Right lobe of liver (tissue), 4 donors: ENCODE measurements at regions not wholly inside any gene's neighbourhood (a gene's known extent, or its start where the extent isn't known, plus 50 kb on each side); places are given as distances from the start of the nearest gene placed in this dataset.

Source experiments
- POLR2A ChIP-seq: fragments of 450-650 bp; IDR thresholded peaks from one replicate; pipeline ENCODE4 v1.6.1; 2017; ENCODE audit warnings: antibody characterized with exemption, mild to moderate bottlenecking
- TF ChIP-seq, protein P1 (sequence below), 4 donors: fragments of 200-600 bp in 3 of 4; fragments of 450-650 bp in 1 of 4; IDR thresholded peaks; one replicate each; pipeline versions ENCODE4 v1.5.1 to v1.8.0; 2016 to 2022; ENCODE audit warnings: antibody characterized with exemption in 4 of 4, mild to moderate bottlenecking in 2 of 4
- donor health status: DM: no; HTN: no; CAD: no.
- donor health status: DM: no; HTN: no; CAD: no.
- donor health status: DM: no; HTN: yes; CAD: no.

DNA sequence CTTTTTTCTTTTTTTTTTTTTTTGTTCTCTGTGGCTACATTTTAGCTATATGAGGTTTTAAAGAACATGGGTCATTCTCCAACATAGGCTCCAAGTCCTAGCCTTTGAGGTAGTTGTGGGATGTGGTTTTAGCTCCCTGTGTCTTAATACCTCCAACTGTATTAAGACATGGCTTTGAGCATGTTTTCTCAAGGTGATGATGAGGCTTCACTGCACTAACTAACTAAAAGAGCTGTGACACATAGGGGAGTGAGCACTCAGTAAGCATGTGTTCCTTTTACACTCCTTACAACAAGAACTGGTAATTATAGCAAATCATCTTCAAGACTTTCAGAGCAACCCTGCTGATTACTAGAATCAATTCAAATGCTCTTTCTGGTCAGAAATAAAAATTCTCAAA lies 333.6 kb upstream of the CCNH start:
- TF ChIP-seq, protein P1, sequence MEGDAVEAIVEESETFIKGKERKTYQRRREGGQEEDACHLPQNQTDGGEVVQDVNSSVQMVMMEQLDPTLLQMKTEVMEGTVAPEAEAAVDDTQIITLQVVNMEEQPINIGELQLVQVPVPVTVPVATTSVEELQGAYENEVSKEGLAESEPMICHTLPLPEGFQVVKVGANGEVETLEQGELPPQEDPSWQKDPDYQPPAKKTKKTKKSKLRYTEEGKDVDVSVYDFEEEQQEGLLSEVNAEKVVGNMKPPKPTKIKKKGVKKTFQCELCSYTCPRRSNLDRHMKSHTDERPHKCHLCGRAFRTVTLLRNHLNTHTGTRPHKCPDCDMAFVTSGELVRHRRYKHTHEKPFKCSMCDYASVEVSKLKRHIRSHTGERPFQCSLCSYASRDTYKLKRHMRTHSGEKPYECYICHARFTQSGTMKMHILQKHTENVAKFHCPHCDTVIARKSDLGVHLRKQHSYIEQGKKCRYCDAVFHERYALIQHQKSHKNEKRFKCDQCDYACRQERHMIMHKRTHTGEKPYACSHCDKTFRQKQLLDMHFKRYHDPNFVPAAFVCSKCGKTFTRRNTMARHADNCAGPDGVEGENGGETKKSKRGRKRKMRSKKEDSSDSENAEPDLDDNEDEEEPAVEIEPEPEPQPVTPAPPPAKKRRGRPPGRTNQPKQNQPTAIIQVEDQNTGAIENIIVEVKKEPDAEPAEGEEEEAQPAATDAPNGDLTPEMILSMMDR (IDR thresholded peaks at IDR 0.05): no peak
- TF ChIP-seq POLR2A: no peak
